Tibial nerve (tissue), 4 donors: ENCODE measurements at regions not wholly inside any gene's neighbourhood (a gene's known extent, or its start where the extent isn't known, plus 50 kb on each side); places are given as distances from the start of the nearest gene placed in this dataset.
A peak's percentile ranks its signal among the peaks of the same experiment; 100 is the strongest.

Experiments used
- DNase-seq, 2 donors: peaks; one replicate each; pipeline ENCODE4 v3.0.0-alpha.2; 2019; ENCODE audit warnings: low spot score in 2 of 2
- H3K27ac ChIP-seq, 4 donors: fragments of 200-600 bp; sonication (generic) in 3 of 4; one replicate each; pipeline ENCODE4 v1.5.1; 2017 to 2019; ENCODE audit warnings: mild to moderate bottlenecking in 1 of 4
- H3K27me3 ChIP-seq, 2 donors: fragments of 200-600 bp; sonication (generic) in 1 of 2; one replicate each; pipeline versions ENCODE4 v1.5.1 to v1.6.0; 2017 to 2019
- H3K36me3 ChIP-seq, 3 donors: fragments of 200-600 bp; sonication (generic); one replicate each; pipeline ENCODE4 v1.5.1; 2018 to 2019
- H3K4me1 ChIP-seq, 4 donors: fragments of 200-600 bp; sonication (generic) in 3 of 4; one replicate each; pipeline ENCODE4 v1.5.1; 2017 to 2019
- H3K4me3 ChIP-seq, 4 donors: fragments of 200-600 bp; sonication (generic) in 3 of 4; one replicate each; pipeline ENCODE4 v1.5.1; 2017 to 2019; ENCODE audit warnings: mild to moderate bottlenecking in 1 of 4, moderate library complexity in 1 of 4
- H3K9me3 ChIP-seq, 4 donors: fragments of 200-600 bp; sonication (generic) in 3 of 4; one replicate each; pipeline ENCODE4 v1.5.1; 2017 to 2019
- EP300 ChIP-seq, 2 donors: sonication (generic); formaldehyde crosslinking; IDR thresholded peaks; one replicate each; pipeline ENCODE4 v1.6.1; 2017; ENCODE audit warnings: antibody characterized with exemption in 2 of 2, mild to moderate bottlenecking in 1 of 2
- POLR2A ChIP-seq, 2 donors: fragments of 450-650 bp; IDR thresholded peaks; one replicate each; pipeline ENCODE4 v1.6.1; 2017; ENCODE audit warnings: antibody characterized with exemption in 2 of 2, mild to moderate bottlenecking in 2 of 2, moderate library complexity in 2 of 2
- WGBS, 2 donors: methylation state at CpG; one replicate each; pipeline ENCODE4 v1.1.5; 2018; 5-methylcytosine and 5-hydroxymethylcytosine counted together
- TF ChIP-seq, protein P1 (sequence below), 5 experiments: fragments of 200-600 bp in 3 of 5; fragments of 450-650 bp in 2 of 5; sonication (generic) in 3 of 5; IDR thresholded peaks; one replicate each; pipeline ENCODE4 v1.5.1; 2016 to 2019; ENCODE audit warnings: antibody characterized with exemption in 5 of 5, mild to moderate bottlenecking in 3 of 5, moderate library complexity in 2 of 5

DNA sequence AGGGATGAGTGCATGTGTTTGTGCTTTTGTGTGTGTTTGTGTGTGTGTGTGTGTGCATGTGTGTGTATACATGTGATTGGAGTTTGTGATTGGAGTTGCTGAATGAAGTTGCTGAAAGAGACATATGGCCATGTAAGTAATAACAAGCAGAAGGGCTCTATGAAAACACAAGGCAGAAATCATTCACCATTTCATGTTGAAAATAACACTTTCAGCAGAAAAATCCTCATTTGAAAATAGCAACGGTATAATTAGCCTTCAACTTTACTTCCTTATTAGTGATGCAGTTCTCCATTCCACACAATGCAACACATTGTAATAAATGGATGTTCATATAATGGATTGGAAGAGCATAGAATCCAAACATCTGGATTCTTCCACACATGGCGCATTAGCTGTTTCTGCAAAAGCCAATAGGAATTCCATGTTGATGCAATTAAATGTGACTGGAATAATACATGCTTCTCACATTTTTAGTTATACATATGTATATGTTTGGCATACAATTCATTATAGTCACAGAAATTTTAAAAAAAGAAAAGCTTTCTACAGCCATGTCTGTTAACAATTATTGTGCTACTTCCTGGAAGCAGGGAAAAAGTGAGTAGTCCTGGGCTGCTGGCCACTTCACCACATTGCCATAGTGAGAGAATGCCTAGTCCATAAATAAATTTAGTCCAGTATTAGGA, 538.0 kb downstream of the LTN1 start:
- no peak for DNase-seq
- 49 to 61% methylated on average over 2 of the region's 2 CpGs for WGBS, 2 donors
- H3K27me3 ChIP-seq = no peaks in the 10 kb centered on the region
- H3K9me3 ChIP-seq = no peaks in the 10 kb centered on the region
- H3K27ac ChIP-seq = no peak overlapping the region
- H3K4me3 ChIP-seq = peak overlapping the region in 1 of 4 donors; percentile 15
- peaks cover 0 to 12% (median 0%) of the 10 kb centered on the region in 4 donors for H3K4me1 ChIP-seq
- TF ChIP-seq EP300 (IDR thresholded peaks at IDR 0.05) (no peak), POLR2A (IDR thresholded peaks at IDR 0.05) (no peak)
- TF ChIP-seq, protein P1, sequence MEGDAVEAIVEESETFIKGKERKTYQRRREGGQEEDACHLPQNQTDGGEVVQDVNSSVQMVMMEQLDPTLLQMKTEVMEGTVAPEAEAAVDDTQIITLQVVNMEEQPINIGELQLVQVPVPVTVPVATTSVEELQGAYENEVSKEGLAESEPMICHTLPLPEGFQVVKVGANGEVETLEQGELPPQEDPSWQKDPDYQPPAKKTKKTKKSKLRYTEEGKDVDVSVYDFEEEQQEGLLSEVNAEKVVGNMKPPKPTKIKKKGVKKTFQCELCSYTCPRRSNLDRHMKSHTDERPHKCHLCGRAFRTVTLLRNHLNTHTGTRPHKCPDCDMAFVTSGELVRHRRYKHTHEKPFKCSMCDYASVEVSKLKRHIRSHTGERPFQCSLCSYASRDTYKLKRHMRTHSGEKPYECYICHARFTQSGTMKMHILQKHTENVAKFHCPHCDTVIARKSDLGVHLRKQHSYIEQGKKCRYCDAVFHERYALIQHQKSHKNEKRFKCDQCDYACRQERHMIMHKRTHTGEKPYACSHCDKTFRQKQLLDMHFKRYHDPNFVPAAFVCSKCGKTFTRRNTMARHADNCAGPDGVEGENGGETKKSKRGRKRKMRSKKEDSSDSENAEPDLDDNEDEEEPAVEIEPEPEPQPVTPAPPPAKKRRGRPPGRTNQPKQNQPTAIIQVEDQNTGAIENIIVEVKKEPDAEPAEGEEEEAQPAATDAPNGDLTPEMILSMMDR (IDR thresholded peaks at IDR 0.05) = no peak
- H3K36me3 ChIP-seq = no peaks in the 10 kb centered on the region

DNA sequence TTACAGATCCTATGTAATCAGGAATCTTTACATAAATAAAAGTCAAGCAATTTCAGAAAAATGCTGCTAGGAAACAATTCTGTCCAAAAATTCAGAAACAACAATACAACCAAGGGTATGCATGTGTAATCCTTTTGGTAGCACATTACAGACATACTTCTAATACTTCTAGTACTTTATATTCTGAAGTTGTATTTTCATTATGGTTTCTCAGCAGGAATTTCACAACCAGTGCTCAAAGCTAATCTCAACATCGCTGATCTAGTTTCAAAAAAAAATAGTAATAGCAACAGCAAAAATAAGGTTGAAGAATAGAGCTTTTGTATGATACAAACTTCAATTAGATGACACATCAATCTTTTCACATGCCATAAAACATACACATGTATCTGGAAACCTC, 545.2 kb downstream of the LTN1 start:
- TF ChIP-seq, protein P1 (IDR thresholded peaks at IDR 0.05) = no peak
- TF ChIP-seq POLR2A (IDR thresholded peaks at IDR 0.05) = no peak
- no peak for TF ChIP-seq EP300 (IDR thresholded peaks at IDR 0.05)
- Histone ChIP-seq H3K4me3 (no peak overlapping the region), H3K27me3 (no peaks in the 10 kb centered on the region), H3K27ac (no peak overlapping the region), H3K36me3 (no peaks in the 10 kb centered on the region), H3K4me1 (no peaks in the 10 kb centered on the region), H3K9me3 (no peaks in the 10 kb centered on the region)
- WGBS, 2 donors = 71% methylated on average over 1 of the region's 1 CpG
- DNase-seq = no peak

DNA sequence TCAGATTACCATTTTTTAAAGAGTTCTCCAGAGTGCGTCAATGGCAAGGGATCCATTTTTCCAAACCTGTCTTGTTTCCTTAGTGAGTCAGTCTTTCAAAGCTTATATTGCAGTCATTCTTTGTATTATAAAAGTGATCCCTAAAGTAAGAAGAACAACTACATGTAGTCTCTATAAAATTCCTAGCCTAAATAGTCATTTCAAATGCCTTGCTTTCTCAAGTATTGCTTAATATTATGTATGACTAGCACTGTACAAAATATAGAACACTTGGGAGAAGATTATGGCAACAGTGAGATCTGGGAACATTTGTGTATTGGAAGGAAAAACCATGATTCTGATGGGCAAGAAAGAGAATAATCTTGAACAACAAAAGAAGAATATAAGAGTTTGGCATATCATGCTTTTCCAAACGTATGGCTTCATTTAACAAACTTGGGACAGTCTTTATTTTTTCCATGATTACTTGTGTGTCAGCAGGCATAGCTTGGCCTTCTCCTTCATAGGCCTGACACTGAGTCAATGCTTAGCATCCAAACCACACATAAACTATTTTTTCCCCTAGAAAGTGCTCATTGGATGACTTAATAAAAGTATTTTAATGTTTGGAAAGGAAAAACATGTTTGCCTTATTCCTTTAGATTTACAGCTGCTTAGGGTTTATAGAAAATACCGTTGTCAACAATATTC, 547.4 kb downstream of the LTN1 start:
- no peaks in the 10 kb centered on the region for H3K27me3 ChIP-seq
- H3K4me1 ChIP-seq = no peaks in the 10 kb centered on the region
- WGBS, 2 donors = 88 to 90% methylated on average over 3 of the region's 3 CpGs
- TF ChIP-seq POLR2A (IDR thresholded peaks at IDR 0.05) (no peak), EP300 (IDR thresholded peaks at IDR 0.05) (no peak)
- TF ChIP-seq, protein P1 (IDR thresholded peaks at IDR 0.05) = no peak
- H3K4me3 ChIP-seq = no peak overlapping the region
- no peak for DNase-seq
- H3K9me3 ChIP-seq = no peaks in the 10 kb centered on the region
- no peaks in the 10 kb centered on the region for H3K36me3 ChIP-seq
- no peak overlapping the region for H3K27ac ChIP-seq

DNA sequence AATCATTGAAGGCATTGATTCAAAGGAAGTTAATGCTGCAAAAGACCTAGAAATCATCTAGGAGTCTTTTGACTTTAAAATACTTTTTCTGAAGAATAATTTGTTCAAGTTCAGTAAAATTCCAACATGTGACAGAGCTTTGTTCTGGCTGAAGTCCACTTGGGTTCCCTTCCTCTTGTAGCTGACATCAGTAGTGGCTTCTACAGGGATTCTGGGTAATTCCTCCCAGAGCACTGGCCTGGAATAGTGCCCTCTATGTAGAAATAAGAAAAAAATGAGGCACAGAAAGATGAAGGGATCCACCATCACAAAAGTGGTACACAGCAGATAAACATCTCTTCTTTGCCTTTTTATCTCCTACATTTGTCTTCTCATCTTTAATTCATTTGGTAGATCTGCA, 548.1 kb downstream of the LTN1 start:
- Histone ChIP-seq H3K36me3 (no peaks in the 10 kb centered on the region), H3K27me3 (no peaks in the 10 kb centered on the region), H3K27ac (no peak overlapping the region), H3K4me3 (no peak overlapping the region), H3K4me1 (peaks cover 0 to 4% (median 0%) of the 10 kb centered on the region in 4 donors), H3K9me3 (no peaks in the 10 kb centered on the region)
- TF ChIP-seq POLR2A (IDR thresholded peaks at IDR 0.05) (no peak), EP300 (IDR thresholded peaks at IDR 0.05) (peak in 1 of 2 donors; percentile 11)
- peak in 1 of 2 donors; percentile 17 for DNase-seq

DNA sequence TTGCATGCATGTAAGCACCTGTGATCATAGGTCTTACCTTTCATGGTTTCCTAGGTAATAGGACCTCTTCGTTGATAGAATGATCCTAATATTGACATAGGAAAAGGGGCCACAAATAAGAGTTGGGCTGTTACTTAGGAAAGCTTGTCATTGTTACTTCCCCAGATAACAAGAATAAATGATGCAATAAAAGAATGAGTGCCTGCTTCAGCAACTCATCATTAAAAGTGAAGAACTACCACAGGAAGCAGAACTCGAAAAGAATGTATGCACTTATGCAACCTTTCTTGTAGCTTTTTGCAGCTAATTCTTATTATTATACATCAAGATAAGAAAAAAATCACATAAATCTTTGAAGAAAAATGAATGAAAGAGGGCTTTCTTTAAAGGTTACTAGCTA, 548.6 kb downstream of the LTN1 start:
- WGBS, 2 donors = 73% methylated on average over 2 of the region's 2 CpGs
- Histone ChIP-seq H3K27ac (no peak overlapping the region), H3K36me3 (no peaks in the 10 kb centered on the region), H3K9me3 (no peaks in the 10 kb centered on the region), H3K27me3 (no peaks in the 10 kb centered on the region), H3K4me1 (peaks cover 0 to 5% (median 0%) of the 10 kb centered on the region in 4 donors), H3K4me3 (no peak overlapping the region)
- DNase-seq = no peak
- TF ChIP-seq EP300 (IDR thresholded peaks at IDR 0.05) = no peak
- no peak for TF ChIP-seq POLR2A (IDR thresholded peaks at IDR 0.05)
- TF ChIP-seq, protein P1 (IDR thresholded peaks at IDR 0.05) = no peak
